ENCODE measurements at regions not wholly inside any gene's neighbourhood (a gene's known extent, or its start where the extent isn't known, plus 50 kb on each side); places are given as distances from the start of the nearest gene placed in this dataset.

- DNase-seq (ENCODE audit: low spot score) = no peak
Observed at GRCh38 chr11:69365558-69365957, 71.6 kb downstream of the MYEOV start.

GRCh38 chr11:69366591-69366990 lies 72.6 kb downstream of the MYEOV start:
- DNase-seq (ENCODE audit: low spot score) = no peak

- DNase-seq (ENCODE audit: low spot score) = no peak
Observed at GRCh38 chr11:69367211-69367964, 73.4 kb downstream of the MYEOV start.

GRCh38 chr11:69368119-69368880 lies 74.3 kb downstream of the MYEOV start:
- no peak for DNase-seq (ENCODE audit: low spot score)

- no peak for DNase-seq (ENCODE audit: low spot score)
Observed at GRCh38 chr11:69369210-69369825, 75.4 kb downstream of the MYEOV start.

- no peak for DNase-seq (ENCODE audit: low spot score)
Observed at GRCh38 chr11:69369945-69370344, 76.0 kb downstream of the MYEOV start.

- DNase-seq (ENCODE audit: low spot score) = no peak
Observed at GRCh38 chr11:69370984-69371709, 77.2 kb downstream of the MYEOV start.

GRCh38 chr11:69371731-69372588 lies 78.0 kb downstream of the MYEOV start:
- DNase-seq (ENCODE audit: low spot score) = no peak

- DNase-seq (ENCODE audit: low spot score) = no peak
Observed at GRCh38 chr11:69372589-69373250, 78.8 kb downstream of the MYEOV start.

GRCh38 chr11:69373251-69373635 lies 79.3 kb downstream of the MYEOV start:
- DNase-seq (ENCODE audit: low spot score) = no peak

GRCh38 chr11:69374110-69374945 lies 80.4 kb downstream of the MYEOV start:
- DNase-seq (ENCODE audit: low spot score) = no peak

GRCh38 chr11:69374946-69375310 lies 81.0 kb downstream of the MYEOV start:
- no peak for DNase-seq (ENCODE audit: low spot score)

- no peak for DNase-seq (ENCODE audit: low spot score)
Observed at GRCh38 chr11:69375316-69376154, 81.6 kb downstream of the MYEOV start.

- no peak for DNase-seq (ENCODE audit: low spot score)
Observed at GRCh38 chr11:69376155-69377028, 82.4 kb downstream of the MYEOV start.

GRCh38 chr11:69377029-69377952 lies 83.3 kb downstream of the MYEOV start:
- no peak for DNase-seq (ENCODE audit: low spot score)

- no peak for DNase-seq (ENCODE audit: low spot score)
Observed at GRCh38 chr11:69377953-69378302, 84.0 kb downstream of the MYEOV start.

Measured in COLO829 (cell line).